ENCODE measurements at regions not wholly inside any gene's neighbourhood (a gene's known extent, or its start where the extent isn't known, plus 50 kb on each side); places are given as distances from the start of the nearest gene placed in this dataset.

- in situ Hi-C loops (cut with HindIII; ENCODE audit: low sequenced_read_pairs): loop anchor here (5.0 kb wide), 1 partner anchor 72 kb away; no protein-coding TSS in a partner anchor
Observed at GRCh38 chr10:3365630-3366029, 193.0 kb upstream of the PITRM1 start.

GRCh38 chr10:3364768-3365480, 192.3 kb upstream of the PITRM1 start:
- in situ Hi-C loops (cut with HindIII; ENCODE audit: low sequenced_read_pairs): loop anchor here (5.0 kb wide), 1 partner anchor 72 kb away; no protein-coding TSS in a partner anchor

DNA sequence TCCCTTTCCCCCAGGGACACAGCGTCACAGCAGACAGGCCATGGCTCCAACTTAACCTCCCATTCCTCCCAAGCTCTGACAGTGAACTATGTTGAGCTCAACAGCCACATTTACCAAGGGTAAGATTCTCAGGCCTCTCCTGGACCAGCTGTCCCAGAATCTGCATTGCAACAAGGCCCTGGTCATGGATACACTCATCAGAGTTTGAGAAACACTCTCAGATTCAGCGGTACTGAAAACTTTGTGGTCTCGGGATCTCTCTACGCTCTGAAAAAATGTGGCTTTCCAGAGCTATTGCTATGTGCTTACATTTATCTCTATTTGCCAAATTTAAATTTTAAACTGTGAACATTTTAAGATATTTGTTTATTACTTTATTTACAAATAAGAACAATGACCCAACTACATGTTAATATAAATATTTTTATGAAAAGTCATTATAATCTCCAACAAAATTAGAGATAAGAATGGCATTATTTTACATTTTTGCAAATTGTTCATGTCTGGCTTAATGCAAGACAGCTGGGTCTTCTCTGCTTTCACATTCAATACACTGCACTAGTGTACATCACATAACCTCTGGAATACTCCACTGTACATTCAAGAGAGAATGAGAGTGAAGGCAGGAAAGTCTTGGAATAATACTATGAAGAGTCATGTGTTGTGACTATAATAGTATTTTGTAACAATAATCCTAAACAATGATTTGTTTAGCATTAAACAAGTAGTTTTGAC, 190.9 kb upstream of the PITRM1 start:
- in situ Hi-C loops (cut with HindIII; ENCODE audit: low sequenced_read_pairs): no loop called here

- in situ Hi-C loops (cut with HindIII; ENCODE audit: low sequenced_read_pairs): no loop called here
Observed at GRCh38 chr10:3362394-3362793, 189.8 kb upstream of the PITRM1 start.

DNA sequence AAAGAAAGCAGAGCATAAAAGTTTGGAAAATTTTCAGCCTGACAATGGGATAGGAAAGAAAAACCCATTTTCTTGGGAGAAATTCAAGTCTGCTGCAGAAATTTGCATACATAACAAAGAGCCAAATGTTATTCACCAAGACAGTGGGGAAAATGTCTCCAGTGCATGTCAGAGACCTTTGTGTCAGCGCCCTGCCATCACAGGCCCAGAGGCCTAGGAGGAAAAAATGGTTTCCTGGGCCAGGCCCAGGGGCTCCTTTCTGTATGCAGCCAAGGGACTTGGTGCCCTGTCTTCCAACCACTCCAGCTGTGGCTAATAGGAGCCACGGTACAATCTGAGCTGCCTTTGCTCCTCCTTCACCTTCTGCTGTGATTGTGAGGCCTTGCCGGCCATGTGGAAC, 189.1 kb upstream of the PITRM1 start:
- in situ Hi-C loops (cut with HindIII; ENCODE audit: low sequenced_read_pairs): no loop called here

DNA sequence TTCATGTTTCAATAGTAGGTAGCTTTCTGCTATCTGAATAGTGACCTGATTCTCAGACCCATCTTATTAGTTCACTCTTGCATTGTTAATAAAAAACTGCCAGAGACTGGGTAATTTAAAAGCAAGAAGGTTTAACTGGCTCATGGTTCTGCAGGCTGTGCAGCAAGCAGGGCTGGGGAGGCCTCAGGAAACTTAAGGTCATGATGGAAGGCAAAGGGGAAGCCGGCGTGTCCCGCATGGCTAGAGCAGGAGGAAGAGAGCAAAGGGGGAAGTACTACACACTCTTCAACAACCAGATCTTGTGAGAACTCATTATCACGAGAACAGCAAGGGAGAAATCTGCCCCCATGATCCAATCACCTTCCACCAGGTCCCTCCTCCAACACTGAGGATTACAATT, 185.2 kb upstream of the PITRM1 start:
- in situ Hi-C loops (cut with HindIII; ENCODE audit: low sequenced_read_pairs): no loop called here

DNA sequence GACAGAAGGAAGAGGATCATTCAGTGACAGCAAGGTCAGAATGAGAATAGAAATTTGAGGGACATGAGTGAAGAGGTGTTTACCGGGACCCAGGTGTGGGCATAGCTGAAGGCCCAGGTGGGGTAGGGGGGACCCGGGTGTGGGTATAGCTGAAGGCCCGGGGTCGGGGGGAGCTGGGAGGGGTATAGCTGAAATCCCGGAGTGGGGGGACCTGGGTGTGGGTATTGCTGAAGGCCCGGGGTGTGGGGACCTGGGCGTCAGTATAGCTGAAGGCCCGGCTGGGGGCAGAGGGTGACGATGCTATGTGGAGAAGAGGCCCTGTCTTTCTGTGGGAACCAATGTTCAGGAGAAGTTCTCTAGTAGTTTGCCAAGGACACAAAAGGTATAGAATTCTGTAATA, 183.0 kb upstream of the PITRM1 start:
- in situ Hi-C loops (cut with HindIII; ENCODE audit: low sequenced_read_pairs): no loop called here

DNA sequence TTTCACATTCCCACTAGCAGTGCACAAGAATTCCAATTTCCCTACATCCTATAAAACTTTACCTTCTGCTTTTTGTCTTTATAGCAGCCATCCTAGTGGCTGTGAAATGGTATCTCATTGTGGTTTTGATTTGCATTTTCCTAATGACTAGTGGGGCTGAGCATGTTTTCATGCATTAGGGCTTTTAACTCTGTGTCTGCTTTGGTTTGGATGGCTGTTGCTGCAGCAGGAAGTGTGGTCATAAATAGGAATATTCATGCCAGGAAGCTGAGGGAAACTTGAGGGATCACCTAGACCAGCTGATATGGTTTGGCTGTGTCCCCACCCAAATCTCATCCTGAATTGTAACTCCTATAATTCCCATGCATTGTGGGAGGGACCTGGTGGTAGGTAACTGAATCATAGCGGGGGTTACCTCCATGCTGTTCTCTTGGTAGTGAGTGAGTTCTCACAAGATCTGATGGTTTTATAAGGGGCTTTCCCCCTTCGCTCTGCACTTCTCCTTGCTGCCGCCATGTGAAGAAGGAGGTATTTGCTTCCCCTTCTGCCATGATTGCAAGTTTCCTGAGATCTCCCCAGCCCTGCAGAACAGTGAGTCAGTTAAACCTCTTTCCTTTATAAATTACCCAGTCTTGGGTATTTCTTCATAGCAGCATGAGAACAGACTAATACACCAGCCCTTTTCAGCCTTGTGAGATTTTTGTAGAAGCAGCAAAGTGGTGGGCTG, 181.8 kb upstream of the PITRM1 start:
- in situ Hi-C loops (cut with HindIII; ENCODE audit: low sequenced_read_pairs): no loop called here

DNA sequence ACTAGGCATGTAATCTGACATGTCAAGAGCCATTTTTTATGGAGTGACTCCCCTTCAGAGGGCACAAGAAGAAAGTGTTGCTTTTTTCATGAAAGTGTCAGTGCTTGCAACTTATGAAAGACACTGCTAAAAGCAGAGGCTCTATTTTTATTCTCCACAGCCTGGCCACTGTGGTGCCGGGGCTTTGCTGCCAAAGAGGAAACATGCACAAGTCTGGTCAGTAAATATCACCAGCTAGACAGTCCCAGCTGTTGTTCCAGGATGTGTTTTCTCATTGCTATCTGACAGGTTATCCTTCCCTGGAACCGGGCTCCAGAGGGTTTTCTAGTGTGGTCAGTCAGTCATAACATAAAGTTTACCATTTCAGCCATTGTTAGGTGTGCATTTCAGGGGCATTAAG, 180.7 kb upstream of the PITRM1 start:
- in situ Hi-C loops (cut with HindIII; ENCODE audit: low sequenced_read_pairs): no loop called here

GRCh38 chr10:3350617-3351258, 178.2 kb upstream of the PITRM1 start:
- in situ Hi-C loops (cut with HindIII; ENCODE audit: low sequenced_read_pairs): no loop called here

GRCh38 chr10:3350205-3350604, 177.6 kb upstream of the PITRM1 start:
- in situ Hi-C loops (cut with HindIII; ENCODE audit: low sequenced_read_pairs): no loop called here

GRCh38 chr10:3348564-3348963, 176.0 kb upstream of the PITRM1 start:
- in situ Hi-C loops (cut with HindIII; ENCODE audit: low sequenced_read_pairs): no loop called here

DNA sequence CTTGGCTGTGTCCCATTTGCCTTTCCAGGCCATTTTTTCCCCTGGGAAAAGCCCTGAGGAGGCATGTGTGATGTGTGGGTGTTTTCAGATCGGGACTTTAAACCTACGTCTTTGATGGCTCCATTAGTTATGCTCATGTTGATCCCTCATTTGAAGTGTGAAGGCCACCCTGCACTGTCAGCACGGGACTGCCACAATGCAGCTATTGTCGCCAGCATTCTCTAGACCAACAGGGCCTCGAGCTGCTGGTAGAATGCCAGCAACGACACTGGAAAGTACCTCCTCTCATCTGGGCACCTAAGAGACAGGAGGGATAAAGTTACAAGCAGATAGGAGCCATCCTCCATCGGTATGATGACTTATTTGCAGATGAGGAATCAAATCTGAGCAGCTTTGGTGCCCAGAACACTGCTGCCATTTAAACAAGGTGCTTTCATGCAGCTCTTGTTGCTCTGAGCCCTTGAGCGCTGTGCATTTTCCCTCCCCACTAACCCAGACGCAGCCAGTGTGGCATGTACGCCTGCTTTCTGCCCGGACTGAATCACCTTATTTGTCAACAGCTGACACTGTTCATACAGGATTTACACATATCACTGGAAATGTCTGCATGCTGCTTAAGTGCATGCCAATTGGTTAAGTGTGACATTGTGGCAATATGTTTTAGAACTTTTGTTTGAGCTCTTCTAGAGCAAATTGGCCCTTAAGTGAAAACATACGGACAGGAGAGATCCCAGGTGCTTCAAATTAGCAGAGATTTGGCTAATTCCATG, 175.0 kb upstream of the PITRM1 start:
- in situ Hi-C loops (cut with HindIII; ENCODE audit: low sequenced_read_pairs): no loop called here

- in situ Hi-C loops (cut with HindIII; ENCODE audit: low sequenced_read_pairs): no loop called here
Observed at GRCh38 chr10:3346851-3347250, 174.3 kb upstream of the PITRM1 start.

DNA sequence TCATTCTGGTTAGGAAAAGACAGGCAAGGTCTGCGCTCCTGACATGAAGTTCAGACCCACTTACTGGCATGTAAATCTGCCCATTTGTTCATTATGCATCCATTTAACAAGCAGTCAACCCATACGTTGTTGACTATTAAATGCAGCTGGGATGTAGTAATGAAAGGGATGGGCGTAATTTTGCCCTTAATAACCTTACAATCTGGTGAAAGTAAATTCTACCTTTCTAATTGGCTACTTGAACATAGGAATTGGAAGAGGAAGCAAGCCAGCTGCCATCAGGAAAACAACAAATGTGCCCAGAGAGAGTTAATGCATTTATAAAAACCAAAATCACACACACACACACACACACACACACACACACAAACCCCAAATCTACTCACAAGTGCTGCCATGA, 170.2 kb upstream of the PITRM1 start:
- in situ Hi-C loops (cut with HindIII; ENCODE audit: low sequenced_read_pairs): no loop called here

- in situ Hi-C loops (cut with HindIII; ENCODE audit: low sequenced_read_pairs): no loop called here
Observed at GRCh38 chr10:3340127-3340730, 167.6 kb upstream of the PITRM1 start.

DNA sequence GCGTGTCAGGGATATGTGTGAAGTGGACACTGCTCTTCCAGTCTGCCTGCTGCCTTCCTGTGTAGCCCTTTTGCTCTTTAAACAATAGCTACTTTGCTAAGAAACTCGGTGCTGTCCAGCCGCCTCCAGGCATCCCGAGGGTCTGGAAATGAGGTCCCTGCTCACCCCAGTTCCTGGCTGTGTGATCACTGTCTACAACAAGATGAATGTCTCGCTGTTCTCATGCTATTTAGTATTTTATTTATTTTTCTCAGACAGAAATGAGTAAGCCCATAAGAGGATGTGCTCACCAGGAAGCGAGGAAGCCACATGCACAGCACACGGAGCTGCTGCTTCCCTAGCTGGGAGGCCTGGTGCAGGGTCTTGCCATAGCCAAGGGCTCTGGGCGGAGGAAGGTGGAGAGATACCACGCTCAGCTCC, 167.0 kb upstream of the PITRM1 start:
- in situ Hi-C loops (cut with HindIII; ENCODE audit: low sequenced_read_pairs): no loop called here

- in situ Hi-C loops (cut with HindIII; ENCODE audit: low sequenced_read_pairs): no loop called here
Observed at GRCh38 chr10:3339121-3339520, 166.5 kb upstream of the PITRM1 start.

GRCh38 chr10:3337741-3338140, 165.2 kb upstream of the PITRM1 start:
- in situ Hi-C loops (cut with HindIII; ENCODE audit: low sequenced_read_pairs): no loop called here

- in situ Hi-C loops (cut with HindIII; ENCODE audit: low sequenced_read_pairs): no loop called here
Observed at GRCh38 chr10:3336673-3337293, 164.2 kb upstream of the PITRM1 start.

All from endothelial cell of hepatic sinusoid (primary cell).